ENCODE measurements at regions not wholly inside any gene's neighbourhood (a gene's known extent, or its start where the extent isn't known, plus 50 kb on each side); places are given as distances from the start of the nearest gene placed in this dataset.

GRCh38 chr11:23953951-23954710 lies 542.7 kb upstream of the LUZP2 start:
- no peaks in the 10 kb centered on the region for H3K4me1 Mint-ChIP-seq
- ATAC-seq (no peak), DNase-seq (no peak)
- no peak overlapping the region for H3K27ac Mint-ChIP-seq
- no peak overlapping the region for H3K4me3 Mint-ChIP-seq
- H3K27me3 Mint-ChIP-seq: no peaks in the 10 kb centered on the region
- H3K36me3 Mint-ChIP-seq (ENCODE audit: low read depth): no peaks in the 10 kb centered on the region
- H3K9me3 Mint-ChIP-seq: no peaks in the 10 kb centered on the region

GRCh38 chr11:23954730-23955129 lies 542.1 kb upstream of the LUZP2 start:
- no peaks in the 10 kb centered on the region for H3K36me3 Mint-ChIP-seq (ENCODE audit: low read depth)
- DNase-seq (no peak), ATAC-seq (no peak)
- H3K4me3 Mint-ChIP-seq: no peak overlapping the region
- H3K27ac Mint-ChIP-seq: no peak overlapping the region
- H3K9me3 Mint-ChIP-seq: no peaks in the 10 kb centered on the region
- H3K4me1 Mint-ChIP-seq: no peaks in the 10 kb centered on the region
- H3K27me3 Mint-ChIP-seq: no peaks in the 10 kb centered on the region

GRCh38 chr11:23956586-23956985 lies 540.3 kb upstream of the LUZP2 start:
- DNase-seq: no peak
- Mint-ChIP-seq H3K27me3 (no peaks in the 10 kb centered on the region), H3K9me3 (no peaks in the 10 kb centered on the region), H3K27ac (no peak overlapping the region), H3K4me1 (no peaks in the 10 kb centered on the region), H3K4me3 (no peak overlapping the region), H3K36me3 (ENCODE audit: low read depth) (no peaks in the 10 kb centered on the region)
- ATAC-seq: no peak

GRCh38 chr11:23957314-23957713 lies 539.5 kb upstream of the LUZP2 start:
- no peaks in the 10 kb centered on the region for H3K4me1 Mint-ChIP-seq
- ATAC-seq: no peak
- DNase-seq: no peak
- H3K27me3 Mint-ChIP-seq: no peaks in the 10 kb centered on the region
- H3K27ac Mint-ChIP-seq: no peak overlapping the region
- H3K4me3 Mint-ChIP-seq: no peak overlapping the region
- H3K9me3 Mint-ChIP-seq: no peaks in the 10 kb centered on the region
- H3K36me3 Mint-ChIP-seq (ENCODE audit: low read depth): no peaks in the 10 kb centered on the region

- H3K4me1 Mint-ChIP-seq: no peaks in the 10 kb centered on the region
- peaks cover 3% of the 10 kb centered on the region for H3K9me3 Mint-ChIP-seq
- no peak for DNase-seq
- no peak overlapping the region for H3K4me3 Mint-ChIP-seq
- no peaks in the 10 kb centered on the region for H3K36me3 Mint-ChIP-seq (ENCODE audit: low read depth)
- no peaks in the 10 kb centered on the region for H3K27me3 Mint-ChIP-seq
- no peak for ATAC-seq
- H3K27ac Mint-ChIP-seq: no peak overlapping the region
Observed at GRCh38 chr11:23959462-23959861, 537.4 kb upstream of the LUZP2 start.

- H3K27ac Mint-ChIP-seq: no peak overlapping the region
- H3K4me3 Mint-ChIP-seq: no peak overlapping the region
- H3K36me3 Mint-ChIP-seq (ENCODE audit: low read depth): no peaks in the 10 kb centered on the region
- no peak for DNase-seq
- no peaks in the 10 kb centered on the region for H3K4me1 Mint-ChIP-seq
- H3K27me3 Mint-ChIP-seq: no peaks in the 10 kb centered on the region
- peaks cover 3% of the 10 kb centered on the region for H3K9me3 Mint-ChIP-seq
- ATAC-seq: no peak
Observed at GRCh38 chr11:23961503-23962338, 535.1 kb upstream of the LUZP2 start.

GRCh38 chr11:23973244-23973643 lies 523.6 kb upstream of the LUZP2 start:
- Mint-ChIP-seq H3K27ac (no peak overlapping the region), H3K9me3 (no peaks in the 10 kb centered on the region), H3K4me1 (no peaks in the 10 kb centered on the region), H3K4me3 (no peak overlapping the region), H3K27me3 (no peaks in the 10 kb centered on the region), H3K36me3 (ENCODE audit: low read depth) (no peaks in the 10 kb centered on the region)
- no peak for DNase-seq
- ATAC-seq: no peak

- ATAC-seq: no peak
- H3K4me1 Mint-ChIP-seq: no peaks in the 10 kb centered on the region
- no peaks in the 10 kb centered on the region for H3K36me3 Mint-ChIP-seq (ENCODE audit: low read depth)
- no peaks in the 10 kb centered on the region for H3K9me3 Mint-ChIP-seq
- no peak overlapping the region for H3K4me3 Mint-ChIP-seq
- DNase-seq: no peak
- no peak overlapping the region for H3K27ac Mint-ChIP-seq
- no peaks in the 10 kb centered on the region for H3K27me3 Mint-ChIP-seq
Observed at GRCh38 chr11:23974051-23974450, 522.8 kb upstream of the LUZP2 start.

GRCh38 chr11:23974601-23975000 lies 522.3 kb upstream of the LUZP2 start:
- no peak overlapping the region for H3K27ac Mint-ChIP-seq
- no peaks in the 10 kb centered on the region for H3K9me3 Mint-ChIP-seq
- no peaks in the 10 kb centered on the region for H3K27me3 Mint-ChIP-seq
- no peaks in the 10 kb centered on the region for H3K36me3 Mint-ChIP-seq (ENCODE audit: low read depth)
- no peaks in the 10 kb centered on the region for H3K4me1 Mint-ChIP-seq
- ATAC-seq (no peak), DNase-seq (no peak)
- H3K4me3 Mint-ChIP-seq: no peak overlapping the region

- H3K4me3 Mint-ChIP-seq: no peak overlapping the region
- DNase-seq (no peak), ATAC-seq (no peak)
- no peaks in the 10 kb centered on the region for H3K27me3 Mint-ChIP-seq
- H3K36me3 Mint-ChIP-seq (ENCODE audit: low read depth): no peaks in the 10 kb centered on the region
- no peaks in the 10 kb centered on the region for H3K9me3 Mint-ChIP-seq
- no peak overlapping the region for H3K27ac Mint-ChIP-seq
- H3K4me1 Mint-ChIP-seq: no peaks in the 10 kb centered on the region
Observed at GRCh38 chr11:23976426-23976825, 520.4 kb upstream of the LUZP2 start.

- Mint-ChIP-seq H3K27me3 (no peaks in the 10 kb centered on the region), H3K9me3 (no peaks in the 10 kb centered on the region), H3K4me3 (no peak overlapping the region), H3K27ac (no peak overlapping the region), H3K4me1 (no peaks in the 10 kb centered on the region), H3K36me3 (ENCODE audit: low read depth) (no peaks in the 10 kb centered on the region)
- DNase-seq (no peak), ATAC-seq (no peak)
Observed at GRCh38 chr11:23976841-23977271, 520.0 kb upstream of the LUZP2 start.

GRCh38 chr11:23988381-23989006 lies 508.4 kb upstream of the LUZP2 start:
- no peaks in the 10 kb centered on the region for H3K27me3 Mint-ChIP-seq
- DNase-seq: no peak
- H3K9me3 Mint-ChIP-seq: no peaks in the 10 kb centered on the region
- no peak overlapping the region for H3K4me3 Mint-ChIP-seq
- no peaks in the 10 kb centered on the region for H3K4me1 Mint-ChIP-seq
- no peaks in the 10 kb centered on the region for H3K36me3 Mint-ChIP-seq (ENCODE audit: low read depth)
- no peak for ATAC-seq
- H3K27ac Mint-ChIP-seq: no peak overlapping the region

- no peak overlapping the region for H3K27ac Mint-ChIP-seq
- DNase-seq: no peak
- ATAC-seq: no peak
- H3K36me3 Mint-ChIP-seq (ENCODE audit: low read depth): no peaks in the 10 kb centered on the region
- H3K9me3 Mint-ChIP-seq: peaks cover 5% of the 10 kb centered on the region
- no peaks in the 10 kb centered on the region for H3K4me1 Mint-ChIP-seq
- no peak overlapping the region for H3K4me3 Mint-ChIP-seq
- H3K27me3 Mint-ChIP-seq: no peaks in the 10 kb centered on the region
Observed at GRCh38 chr11:23990346-23991164, 506.3 kb upstream of the LUZP2 start.

- Mint-ChIP-seq H3K4me1 (no peaks in the 10 kb centered on the region), H3K9me3 (peaks cover 9% of the 10 kb centered on the region), H3K27me3 (no peaks in the 10 kb centered on the region), H3K36me3 (ENCODE audit: low read depth) (no peaks in the 10 kb centered on the region), H3K4me3 (no peak overlapping the region), H3K27ac (no peak overlapping the region)
- no peak for DNase-seq
- ATAC-seq: no peak
Observed at GRCh38 chr11:23991165-23991539, 505.7 kb upstream of the LUZP2 start.
